ENCODE measurements at regions not wholly inside any gene's neighbourhood (a gene's known extent, or its start where the extent isn't known, plus 50 kb on each side); places are given as distances from the start of the nearest gene placed in this dataset.

- CTCF ChIA-PET, result no interaction called here
- Histone ChIP-seq H3K4me1 (ENCODE audit: control insufficient read depth, insufficient read depth, low read length) (no peaks in the 10 kb centered on the region), H3K27ac (ENCODE audit: extremely low read depth, low read depth, low read length) (no peak overlapping the region), H3K9me3 (ENCODE audit: control insufficient read depth, insufficient read depth, low read depth, low read length) (no peaks in the 10 kb centered on the region), H3K4me3 (ENCODE audit: low read depth, low read length) (no peak overlapping the region), H3K36me3 (ENCODE audit: control insufficient read depth in 2 of 2, insufficient read depth in 1 of 2, low read length in 2 of 2) (no peaks in the 10 kb centered on the region)
- POLR2A ChIA-PET, result no interaction called here
- TF ChIP-seq ZNF324 (tag by site-specific recombination; IDR thresholded peaks at IDR 0.05), result no peak
- no peak for TF ChIP-seq SETDB1 (IDR thresholded peaks at IDR 0.05; ENCODE audit: insufficient read length, low read length)
- TF ChIP-seq ZNF202 (tag by site-specific recombination; IDR thresholded peaks at IDR 0.05; ENCODE audit: borderline replicate concordance), result no peak
- no peak for TF ChIP-seq ZSCAN16 (tag by site-specific recombination; IDR thresholded peaks at IDR 0.05)
- no peak for TF ChIP-seq ZNF248 (tag by site-specific recombination; IDR thresholded peaks at IDR 0.05)
- no peak for TF ChIP-seq ZBTB48 (tag by site-specific recombination; IDR thresholded peaks at IDR 0.05)
- TF ChIP-seq KLF7 (tag by site-specific recombination; IDR thresholded peaks at IDR 0.05; ENCODE audit: borderline replicate concordance), result no peak
- TF ChIP-seq ZNF701 (tag by site-specific recombination; IDR thresholded peaks at IDR 0.05), result no peak
- TF ChIP-seq ZNF513 (tag by site-specific recombination; IDR thresholded peaks at IDR 0.05), result no peak
- TF ChIP-seq ZFHX2 (tag by site-specific recombination; conservative IDR thresholded peaks at IDR 0.05), result no peak
- no peak for TF ChIP-seq ZNF843 (tag by site-specific recombination; IDR thresholded peaks at IDR 0.05)
- no peak for TF ChIP-seq BCL6B (tag by site-specific recombination; IDR thresholded peaks at IDR 0.05)
- no peak for TF ChIP-seq ZNF174 (tag by site-specific recombination; IDR thresholded peaks at IDR 0.05)
- TF ChIP-seq ZNF138 (tag by site-specific recombination; IDR thresholded peaks at IDR 0.05; ENCODE audit: borderline replicate concordance), result no peak
- TF ChIP-seq ZNF133 (tag by site-specific recombination; IDR thresholded peaks at IDR 0.05), result no peak
- no peak for TF ChIP-seq ZNF529 (tag by site-specific recombination; IDR thresholded peaks at IDR 0.05; ENCODE audit: insufficient replicate concordance)
Observed at GRCh38 chr4:129748991-129749390, 653.0 kb downstream of the C4orf33 start.

GRCh38 chr4:129751646-129752045 is 655.7 kb downstream of the C4orf33 start:
- CTCF ChIA-PET, result no interaction called here
- H3K9me3 ChIP-seq (ENCODE audit: control insufficient read depth, insufficient read depth, low read depth, low read length), result no peaks in the 10 kb centered on the region
- no peak overlapping the region for H3K27ac ChIP-seq (ENCODE audit: extremely low read depth, low read depth, low read length)
- H3K36me3 ChIP-seq (ENCODE audit: control insufficient read depth in 2 of 2, insufficient read depth in 1 of 2, low read length in 2 of 2), result no peaks in the 10 kb centered on the region
- POLR2A ChIA-PET, result no interaction called here
- H3K4me3 ChIP-seq (ENCODE audit: low read depth, low read length), result no peak overlapping the region
- TF ChIP-seq ZNF239 (tag by site-specific recombination; IDR thresholded peaks at IDR 0.05) (no peak), ZNF426 (tag by site-specific recombination; IDR thresholded peaks at IDR 0.05) (no peak), ZBTB8A (tag by site-specific recombination; IDR thresholded peaks at IDR 0.05) (no peak), ZNF629 (tag by site-specific recombination; IDR thresholded peaks at IDR 0.05) (no peak), AEBP2 (tag by site-specific recombination; IDR thresholded peaks at IDR 0.05; ENCODE audit: borderline replicate concordance) (no peak), ZNF449 (tag by site-specific recombination; IDR thresholded peaks at IDR 0.05) (no peak), ZNF19 (tag by site-specific recombination; IDR thresholded peaks at IDR 0.05; ENCODE audit: low read depth) (no peak), YY1 (tag by site-specific recombination; IDR thresholded peaks at IDR 0.05) (no peak), INSM2 (tag by site-specific recombination; IDR thresholded peaks at IDR 0.05) (no peak), ZNF670 (tag by site-specific recombination; IDR thresholded peaks at IDR 0.05; ENCODE audit: low read depth) (no peak), KLF10 (tag by site-specific recombination; IDR thresholded peaks at IDR 0.05) (no peak), ZNF785 (tag by site-specific recombination; IDR thresholded peaks at IDR 0.05) (no peak), KLF8 (tag by site-specific recombination; IDR thresholded peaks at IDR 0.05) (no peak), GFI1B (tag by site-specific recombination; IDR thresholded peaks at IDR 0.05) (no peak), ZNF350 (tag by site-specific recombination; IDR thresholded peaks at IDR 0.05) (no peak), OVOL3 (tag by site-specific recombination; IDR thresholded peaks at IDR 0.05) (no peak)
- no peaks in the 10 kb centered on the region for H3K4me1 ChIP-seq (ENCODE audit: control insufficient read depth, insufficient read depth, low read length)

Measured in HEK293 (cell line).